Spleen (tissue), 7 donors: ENCODE measurements at regions not wholly inside any gene's neighbourhood (a gene's known extent, or its start where the extent isn't known, plus 50 kb on each side); places are given as distances from the start of the nearest gene placed in this dataset.

Experiments used
- CTCF ChIP-seq, 11 experiments: fragments of 200-600 bp in 7 of 11; fragments of 450-650 bp in 4 of 11; sonication (generic) in 4 of 11; IDR thresholded peaks in 8 of 11; conservative IDR thresholded peaks in 3 of 11; 1 replicate in 7 of 11; 2 replicates in 4 of 11; pipeline versions ENCODE4 v1.4.0 to v1.8.0; 2016 to 2021; ENCODE audit warnings: antibody characterized with exemption in 11 of 11, inconsistent platforms in 4 of 11, mild to moderate bottlenecking in 1 of 11
- POLR2A ChIP-seq, 3 donors: fragments of 450-650 bp; IDR thresholded peaks; one replicate each; pipeline ENCODE4 v1.5.1; 2017; ENCODE audit warnings: antibody characterized with exemption in 3 of 3, mild to moderate bottlenecking in 1 of 3
- donor health status: DM: no; HTN: no; CAD: no; lungs with moderate emphysema.
- donor health status: DM: no; HTN: no; CAD: no.
- donor health status: DM: no; HTN: no; CAD: no.

GRCh38 chr9:108136656-108137055, 647.1 kb upstream of the KLF4 start:
- TF ChIP-seq CTCF (IDR thresholded peaks at IDR 0.05 in 8 of 11, conservative IDR thresholded peaks at IDR 0.05 in 3 of 11) (no peak), POLR2A (IDR thresholded peaks at IDR 0.05) (no peak)
